ENCODE measurements at regions not wholly inside any gene's neighbourhood (a gene's known extent, or its start where the extent isn't known, plus 50 kb on each side); places are given as distances from the start of the nearest gene placed in this dataset.
A peak's percentile ranks its signal among the peaks of the same experiment; 100 is the strongest.

DNA sequence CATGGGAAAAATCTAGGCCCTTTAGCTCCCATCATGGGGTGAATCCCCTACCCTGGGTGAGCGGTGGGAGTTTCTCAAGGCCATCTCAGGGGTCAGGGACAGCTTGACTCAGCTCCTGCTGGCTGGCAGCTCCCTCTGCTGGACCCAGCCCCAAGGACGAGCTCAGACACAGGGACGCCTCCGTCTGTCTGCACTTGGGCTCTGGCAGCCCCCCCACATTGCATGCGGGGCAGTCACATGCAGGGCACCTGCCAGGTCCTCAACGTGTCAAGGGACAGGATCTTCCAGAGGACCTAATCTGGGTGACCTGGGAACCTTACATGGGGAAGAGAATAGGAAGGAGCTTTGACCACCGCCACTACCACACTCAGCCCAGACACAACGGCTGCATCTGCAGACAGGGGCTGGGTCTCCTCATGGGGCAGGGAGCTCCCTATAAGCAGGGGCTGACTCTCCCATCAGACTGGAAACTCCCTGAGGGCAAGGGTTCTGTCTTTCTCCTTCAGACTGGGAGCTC, 173.4 kb downstream of the MRPL14 start (continued):
- TF ChIP-seq, protein P1, sequence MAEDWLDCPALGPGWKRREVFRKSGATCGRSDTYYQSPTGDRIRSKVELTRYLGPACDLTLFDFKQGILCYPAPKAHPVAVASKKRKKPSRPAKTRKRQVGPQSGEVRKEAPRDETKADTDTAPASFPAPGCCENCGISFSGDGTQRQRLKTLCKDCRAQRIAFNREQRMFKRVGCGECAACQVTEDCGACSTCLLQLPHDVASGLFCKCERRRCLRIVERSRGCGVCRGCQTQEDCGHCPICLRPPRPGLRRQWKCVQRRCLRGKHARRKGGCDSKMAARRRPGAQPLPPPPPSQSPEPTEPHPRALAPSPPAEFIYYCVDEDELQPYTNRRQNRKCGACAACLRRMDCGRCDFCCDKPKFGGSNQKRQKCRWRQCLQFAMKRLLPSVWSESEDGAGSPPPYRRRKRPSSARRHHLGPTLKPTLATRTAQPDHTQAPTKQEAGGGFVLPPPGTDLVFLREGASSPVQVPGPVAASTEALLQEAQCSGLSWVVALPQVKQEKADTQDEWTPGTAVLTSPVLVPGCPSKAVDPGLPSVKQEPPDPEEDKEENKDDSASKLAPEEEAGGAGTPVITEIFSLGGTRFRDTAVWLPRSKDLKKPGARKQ (CRISPR knock-in tag; IDR thresholded peaks at IDR 0.05): no peak
- TF ChIP-seq, protein P2, sequence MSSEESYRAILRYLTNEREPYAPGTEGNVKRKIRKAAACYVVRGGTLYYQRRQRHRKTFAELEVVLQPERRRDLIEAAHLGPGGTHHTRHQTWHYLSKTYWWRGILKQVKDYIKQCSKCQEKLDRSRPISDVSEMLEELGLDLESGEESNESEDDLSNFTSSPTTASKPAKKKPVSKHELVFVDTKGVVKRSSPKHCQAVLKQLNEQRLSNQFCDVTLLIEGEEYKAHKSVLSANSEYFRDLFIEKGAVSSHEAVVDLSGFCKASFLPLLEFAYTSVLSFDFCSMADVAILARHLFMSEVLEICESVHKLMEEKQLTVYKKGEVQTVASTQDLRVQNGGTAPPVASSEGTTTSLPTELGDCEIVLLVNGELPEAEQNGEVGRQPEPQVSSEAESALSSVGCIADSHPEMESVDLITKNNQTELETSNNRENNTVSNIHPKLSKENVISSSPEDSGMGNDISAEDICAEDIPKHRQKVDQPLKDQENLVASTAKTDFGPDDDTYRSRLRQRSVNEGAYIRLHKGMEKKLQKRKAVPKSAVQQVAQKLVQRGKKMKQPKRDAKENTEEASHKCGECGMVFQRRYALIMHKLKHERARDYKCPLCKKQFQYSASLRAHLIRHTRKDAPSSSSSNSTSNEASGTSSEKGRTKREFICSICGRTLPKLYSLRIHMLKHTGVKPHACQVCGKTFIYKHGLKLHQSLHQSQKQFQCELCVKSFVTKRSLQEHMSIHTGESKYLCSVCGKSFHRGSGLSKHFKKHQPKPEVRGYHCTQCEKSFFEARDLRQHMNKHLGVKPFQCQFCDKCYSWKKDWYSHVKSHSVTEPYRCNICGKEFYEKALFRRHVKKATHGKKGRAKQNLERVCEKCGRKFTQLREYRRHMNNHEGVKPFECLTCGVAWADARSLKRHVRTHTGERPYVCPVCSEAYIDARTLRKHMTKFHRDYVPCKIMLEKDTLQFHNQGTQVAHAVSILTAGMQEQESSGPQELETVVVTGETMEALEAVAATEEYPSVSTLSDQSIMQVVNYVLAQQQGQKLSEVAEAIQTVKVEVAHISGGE (CRISPR knock-in tag; IDR thresholded peaks at IDR 0.05): no peak
- TF ChIP-seq MIER1 (IDR thresholded peaks at IDR 0.05; ENCODE audit: low read depth) (no peak), POLR3G (IDR thresholded peaks at IDR 0.05; ENCODE audit: extremely low read depth, insufficient read length, insufficient replicate concordance) (no peak), FOXO4 (CRISPR knock-in tag; IDR thresholded peaks at IDR 0.05) (no peak), ZNF668 (CRISPR knock-in tag; IDR thresholded peaks at IDR 0.05) (no peak), MNT (conservative IDR thresholded peaks at IDR 0.05) (no peak), NCOR1 (IDR thresholded peaks at IDR 0.05) (no peak), ZNF121 (CRISPR knock-in tag; conservative IDR thresholded peaks at IDR 0.05) (no peak), TRIM24 (IDR thresholded peaks at IDR 0.05) (0 out of 4 replicates have a peak, but pooled peaks of 1 of the 2 experiments have one; percentile 30), TEAD1 (CRISPR knock-in tag; IDR thresholded peaks at IDR 0.05) (0 out of 4 replicates have a peak, but pooled peaks of 1 of the 2 experiments have one; percentile 22), ZNF696 (CRISPR knock-in tag; conservative IDR thresholded peaks at IDR 0.05) (no peak), ZNF3 (CRISPR knock-in tag; IDR thresholded peaks at IDR 0.05) (no peak), ETV1 (tag; conservative IDR thresholded peaks at IDR 0.05; ENCODE audit: low read depth) (no peak)
- TF ChIP-seq, protein P3, sequence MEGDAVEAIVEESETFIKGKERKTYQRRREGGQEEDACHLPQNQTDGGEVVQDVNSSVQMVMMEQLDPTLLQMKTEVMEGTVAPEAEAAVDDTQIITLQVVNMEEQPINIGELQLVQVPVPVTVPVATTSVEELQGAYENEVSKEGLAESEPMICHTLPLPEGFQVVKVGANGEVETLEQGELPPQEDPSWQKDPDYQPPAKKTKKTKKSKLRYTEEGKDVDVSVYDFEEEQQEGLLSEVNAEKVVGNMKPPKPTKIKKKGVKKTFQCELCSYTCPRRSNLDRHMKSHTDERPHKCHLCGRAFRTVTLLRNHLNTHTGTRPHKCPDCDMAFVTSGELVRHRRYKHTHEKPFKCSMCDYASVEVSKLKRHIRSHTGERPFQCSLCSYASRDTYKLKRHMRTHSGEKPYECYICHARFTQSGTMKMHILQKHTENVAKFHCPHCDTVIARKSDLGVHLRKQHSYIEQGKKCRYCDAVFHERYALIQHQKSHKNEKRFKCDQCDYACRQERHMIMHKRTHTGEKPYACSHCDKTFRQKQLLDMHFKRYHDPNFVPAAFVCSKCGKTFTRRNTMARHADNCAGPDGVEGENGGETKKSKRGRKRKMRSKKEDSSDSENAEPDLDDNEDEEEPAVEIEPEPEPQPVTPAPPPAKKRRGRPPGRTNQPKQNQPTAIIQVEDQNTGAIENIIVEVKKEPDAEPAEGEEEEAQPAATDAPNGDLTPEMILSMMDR (IDR thresholded peaks at IDR 0.05 in 2 of 3, conservative IDR thresholded peaks at IDR 0.05 in 1 of 3; ENCODE audit: insufficient read depth in 2 of 3, low read depth in 1 of 3, low read length in 3 of 3): peak; percentile 56 to 69 (median 63)

Data from K562 (cell line).